Breast epithelium (tissue), 4 donors: ENCODE measurements at regions not wholly inside any gene's neighbourhood (a gene's known extent, or its start where the extent isn't known, plus 50 kb on each side); places are given as distances from the start of the nearest gene placed in this dataset.

ENCODE experiments used
- DNase-seq, 2 donors: peaks; one replicate each; pipeline ENCODE4 v3.0.0-alpha.2; 2019; ENCODE audit warnings: low spot score in 2 of 2
- H3K27ac ChIP-seq, 2 donors: fragments of 200-600 bp; sonication (generic) in 1 of 2; one replicate each; pipeline ENCODE4 v1.5.1; 2016 to 2019; ENCODE audit warnings: mild to moderate bottlenecking in 1 of 2
- H3K27me3 ChIP-seq, 2 donors: fragments of 200-600 bp; sonication (generic) in 1 of 2; one replicate each; pipeline versions ENCODE4 v1.5.1 to v1.6.0; 2017 to 2019; ENCODE audit warnings: control low read depth in 1 of 2, mild to moderate bottlenecking in 1 of 2
- H3K36me3 ChIP-seq: fragments of 200-600 bp; one replicate; pipeline ENCODE4 v1.5.1; 2019
- H3K4me1 ChIP-seq, 2 donors: fragments of 200-600 bp; sonication (generic); one replicate each; pipeline ENCODE4 v1.5.1; 2016 to 2019; ENCODE audit warnings: control low read depth in 1 of 2
- H3K4me3 ChIP-seq, 3 donors: fragments of 200-600 bp; sonication (generic); 1 replicate in 2 of 3; 2 replicates in 1 of 3; pipeline ENCODE4 v1.5.1; 2016 to 2019; ENCODE audit warnings: mild to moderate bottlenecking in 3 of 3, moderate library complexity in 2 of 3
- H3K9me3 ChIP-seq, 2 donors: fragments of 200-600 bp; sonication (generic) in 1 of 2; one replicate each; pipeline ENCODE4 v1.5.1; 2016 to 2019; ENCODE audit warnings: control low read depth in 1 of 2
- CTCF ChIP-seq, 3 donors: fragments of 450-650 bp; IDR thresholded peaks; one replicate each; pipeline ENCODE4 v1.5.1; 2016 to 2017; ENCODE audit warnings: antibody characterized with exemption in 3 of 3, mild to moderate bottlenecking in 3 of 3, moderate library complexity in 3 of 3
- POLR2A ChIP-seq: fragments of 450-650 bp; IDR thresholded peaks from one replicate; pipeline ENCODE4 v1.6.1; 2016; ENCODE audit warnings: antibody characterized with exemption, mild to moderate bottlenecking, moderate library complexity
- POLR2AphosphoS5 ChIP-seq, 3 donors: sonication (generic); formaldehyde crosslinking; IDR thresholded peaks; one replicate each; pipeline ENCODE4 v1.6.1; 2017; ENCODE audit warnings: antibody characterized with exemption in 3 of 3
- intact Hi-C: fragments of 100-400 bp; cut with DNase I; formaldehyde crosslinking; loops from one replicate; pipeline ENCODE4 v1.15.1; 2023; ENCODE audit warnings: low total_unique reads

DNA sequence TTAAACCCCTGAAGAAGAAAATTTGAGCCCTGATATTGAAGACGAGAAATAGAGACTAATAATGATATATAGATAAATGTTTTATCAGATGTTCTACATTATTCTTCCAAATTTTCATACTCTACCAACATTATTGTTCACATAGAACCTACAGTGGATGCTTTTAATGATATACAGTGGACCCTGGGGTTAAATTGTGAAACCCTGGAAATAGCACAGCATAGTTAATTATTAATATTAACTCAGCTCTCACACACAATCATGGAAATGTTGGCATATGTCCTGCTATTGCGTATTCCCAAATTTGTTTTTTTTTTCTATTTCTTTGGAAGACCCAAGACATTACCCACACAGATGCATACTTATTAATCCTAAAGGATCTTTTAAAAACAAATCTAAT is 579.9 kb downstream of the CCDC85A start:
- DNase-seq: no peak
- no peaks in the 10 kb centered on the region for H3K27me3 ChIP-seq
- no peak overlapping the region for H3K27ac ChIP-seq
- peaks cover 0 to 4% of the 10 kb centered on the region in 2 donors for H3K9me3 ChIP-seq
- no peaks in the 10 kb centered on the region for H3K4me1 ChIP-seq
- H3K4me3 ChIP-seq: no peak overlapping the region
- H3K36me3 ChIP-seq: no peaks in the 10 kb centered on the region
- TF ChIP-seq POLR2A: no peak
- no peak for TF ChIP-seq POLR2AphosphoS5 (IDR thresholded peaks at IDR 0.05)
- TF ChIP-seq CTCF (IDR thresholded peaks at IDR 0.05): no peak
- intact Hi-C loops: no loop called here

DNA sequence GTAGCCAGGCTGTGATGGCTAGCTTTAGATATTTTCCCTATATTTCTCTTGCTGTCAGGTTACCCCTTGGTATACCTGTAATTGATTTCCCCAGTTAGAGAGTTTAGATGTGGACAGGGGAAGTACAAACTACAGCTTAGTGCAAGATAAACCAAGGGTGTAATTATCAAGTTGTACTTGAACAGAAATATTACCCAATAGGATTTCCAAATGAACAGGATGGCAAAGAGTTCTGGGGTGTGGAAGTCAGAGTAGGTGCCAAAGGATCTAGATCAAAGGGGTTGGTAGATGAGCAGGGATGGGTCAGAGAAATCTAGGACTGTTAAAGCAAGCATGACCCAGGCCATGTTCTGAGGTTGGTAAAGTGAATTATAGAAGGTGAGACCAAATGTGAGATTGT is 585.2 kb downstream of the CCDC85A start:
- no peaks in the 10 kb centered on the region for H3K27me3 ChIP-seq
- H3K4me3 ChIP-seq: no peak overlapping the region
- intact Hi-C loops: no loop called here
- no peak overlapping the region for H3K27ac ChIP-seq
- H3K4me1 ChIP-seq: no peaks in the 10 kb centered on the region
- DNase-seq: no peak
- TF ChIP-seq POLR2AphosphoS5 (IDR thresholded peaks at IDR 0.05): no peak
- no peak for TF ChIP-seq POLR2A
- H3K9me3 ChIP-seq: peaks cover 0 to 7% of the 10 kb centered on the region in 2 donors
- H3K36me3 ChIP-seq: no peaks in the 10 kb centered on the region

GRCh38 chr2:56770490-56770889 is 586.7 kb downstream of the CCDC85A start:
- DNase-seq: no peak
- TF ChIP-seq POLR2AphosphoS5 (IDR thresholded peaks at IDR 0.05) (no peak), CTCF (IDR thresholded peaks at IDR 0.05) (no peak), POLR2A (no peak)
- Histone ChIP-seq H3K4me3 (no peak overlapping the region), H3K27ac (no peak overlapping the region), H3K36me3 (no peaks in the 10 kb centered on the region), H3K4me1 (no peaks in the 10 kb centered on the region), H3K9me3 (peaks cover 0 to 7% of the 10 kb centered on the region in 2 donors), H3K27me3 (no peaks in the 10 kb centered on the region)
- intact Hi-C loops: no loop called here

DNA sequence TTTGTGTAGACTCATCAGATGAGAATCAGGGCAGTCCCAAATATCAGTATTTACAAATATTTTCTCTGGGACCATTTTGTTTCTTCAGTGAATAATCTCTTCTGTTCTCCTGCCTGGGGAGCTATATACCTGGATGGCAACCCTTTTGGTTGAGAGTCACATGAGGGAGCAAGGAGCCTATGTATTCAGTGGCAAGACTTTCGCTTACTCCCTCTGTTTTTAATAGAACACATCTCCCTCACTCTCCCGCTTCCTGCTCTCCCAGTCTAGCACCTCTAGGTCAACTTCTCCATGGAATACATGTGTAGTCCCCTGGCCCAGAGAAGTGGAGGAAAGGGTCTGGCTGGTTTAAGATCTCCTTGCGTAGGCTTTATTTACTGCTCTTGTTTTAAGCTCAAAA is 600.3 kb downstream of the CCDC85A start:
- H3K9me3 ChIP-seq: no peaks in the 10 kb centered on the region
- no peak for DNase-seq
- TF ChIP-seq POLR2A (no peak), POLR2AphosphoS5 (IDR thresholded peaks at IDR 0.05) (no peak), CTCF (IDR thresholded peaks at IDR 0.05) (no peak)
- H3K4me3 ChIP-seq: no peak overlapping the region
- no peaks in the 10 kb centered on the region for H3K4me1 ChIP-seq
- intact Hi-C loops: no loop called here
- no peaks in the 10 kb centered on the region for H3K27me3 ChIP-seq
- H3K36me3 ChIP-seq: no peaks in the 10 kb centered on the region
- no peak overlapping the region for H3K27ac ChIP-seq

DNA sequence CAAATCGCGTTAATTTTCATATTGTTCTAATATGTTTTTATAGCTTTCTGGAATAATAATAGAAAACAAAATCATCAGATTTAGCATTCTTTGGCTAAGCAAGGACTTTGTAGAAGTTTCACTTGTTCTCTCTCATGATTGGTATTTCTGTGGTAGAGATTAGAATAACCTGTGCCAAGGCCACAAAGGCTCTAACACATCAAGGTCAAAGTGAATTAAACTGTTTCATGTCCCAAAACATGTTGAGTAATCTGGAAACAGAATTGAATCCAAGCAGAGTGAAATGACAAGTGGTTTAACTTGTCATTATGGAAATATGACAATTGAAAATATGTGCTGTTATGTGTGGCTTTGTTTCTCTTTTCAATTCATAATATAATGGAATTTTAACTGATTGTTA is 617.4 kb downstream of the CCDC85A start:
- Histone ChIP-seq H3K9me3 (no peaks in the 10 kb centered on the region), H3K27me3 (no peaks in the 10 kb centered on the region), H3K4me3 (no peak overlapping the region), H3K27ac (no peak overlapping the region), H3K36me3 (no peaks in the 10 kb centered on the region), H3K4me1 (no peaks in the 10 kb centered on the region)
- intact Hi-C loops: no loop called here
- TF ChIP-seq POLR2A: no peak
- no peak for TF ChIP-seq CTCF (IDR thresholded peaks at IDR 0.05)
- no peak for TF ChIP-seq POLR2AphosphoS5 (IDR thresholded peaks at IDR 0.05)
- DNase-seq: no peak

- Histone ChIP-seq H3K36me3 (no peaks in the 10 kb centered on the region), H3K9me3 (no peaks in the 10 kb centered on the region), H3K27me3 (no peaks in the 10 kb centered on the region), H3K4me1 (no peaks in the 10 kb centered on the region), H3K4me3 (no peak overlapping the region), H3K27ac (no peak overlapping the region)
- no peak for TF ChIP-seq CTCF (IDR thresholded peaks at IDR 0.05)
- no peak for TF ChIP-seq POLR2A
- no peak for TF ChIP-seq POLR2AphosphoS5 (IDR thresholded peaks at IDR 0.05)
- intact Hi-C loops: no loop called here
- DNase-seq: no peak
Observed at GRCh38 chr2:56801770-56802169, 618.0 kb downstream of the CCDC85A start.
